T47D (cell line): ENCODE measurements at regions not wholly inside any gene's neighbourhood (a gene's known extent, or its start where the extent isn't known, plus 50 kb on each side); places are given as distances from the start of the nearest gene placed in this dataset.

Experiments used
- DNase-seq, 2 experiments: peaks; one replicate each; pipeline versions ENCODE4 v3.0.0 to v3.0.0-alpha.2; 2011 to 2012; ENCODE audit warnings: low read depth in 1 of 2, low spot score in 1 of 2
- JUND ChIP-seq: IDR thresholded peaks from 2 replicates; pipeline ENCODE4 v1.6.1; 2012; ENCODE audit warnings: low read depth
- in situ Hi-C: cut with HindIII; loops from 2 replicates; pipeline ENCODE4 v1.10.0; 2016; ENCODE audit warnings: low sequenced_read_pairs, low pct_unique_long_range_greater_than_20kb

GRCh38 chr18:64438178-64438577, 289.3 kb upstream of the LINC00305 start:
- no peak for TF ChIP-seq JUND
- no peak for DNase-seq
- in situ Hi-C loops: no loop called here

- no peak for TF ChIP-seq JUND
- in situ Hi-C loops: no loop called here
- DNase-seq: no peak
Measured at GRCh38 chr18:64436111-64436510, 287.2 kb upstream of the LINC00305 start.

GRCh38 chr18:64419156-64419555, 270.3 kb upstream of the LINC00305 start:
- no peak for DNase-seq
- no peak for TF ChIP-seq JUND
- in situ Hi-C loops: no loop called here

- in situ Hi-C loops: no loop called here
- no peak for DNase-seq
- TF ChIP-seq JUND: no peak
Measured at GRCh38 chr18:64416990-64417389, 268.1 kb upstream of the LINC00305 start.

GRCh38 chr18:64415218-64415617, 266.3 kb upstream of the LINC00305 start:
- in situ Hi-C loops: no loop called here
- no peak for TF ChIP-seq JUND
- DNase-seq: no peak

GRCh38 chr18:64410685-64411084, 261.8 kb upstream of the LINC00305 start:
- DNase-seq: no peak
- in situ Hi-C loops: no loop called here
- no peak for TF ChIP-seq JUND

- TF ChIP-seq JUND: no peak
- peak in 1 of 2 experiments; percentile 44 for DNase-seq
- in situ Hi-C loops: no loop called here
Measured at GRCh38 chr18:64409511-64409910, 260.6 kb upstream of the LINC00305 start.

GRCh38 chr18:64407606-64408005, 258.7 kb upstream of the LINC00305 start:
- in situ Hi-C loops: no loop called here
- no peak for TF ChIP-seq JUND
- DNase-seq: peak in 1 of 2 experiments; percentile 49

GRCh38 chr18:64405161-64405560, 256.3 kb upstream of the LINC00305 start:
- in situ Hi-C loops: no loop called here
- DNase-seq: no peak
- TF ChIP-seq JUND: no peak

- in situ Hi-C loops: no loop called here
- DNase-seq: no peak
- no peak for TF ChIP-seq JUND
Measured at GRCh38 chr18:64403784-64404503, 255.1 kb upstream of the LINC00305 start.

- in situ Hi-C loops: no loop called here
- DNase-seq: no peak
- TF ChIP-seq JUND: no peak
Measured at GRCh38 chr18:64402636-64403035, 253.7 kb upstream of the LINC00305 start.

GRCh38 chr18:64401268-64402060, 252.6 kb upstream of the LINC00305 start:
- in situ Hi-C loops: no loop called here
- no peak for TF ChIP-seq JUND

GRCh38 chr18:64399566-64399965, 250.7 kb upstream of the LINC00305 start:
- in situ Hi-C loops: no loop called here
- no peak for TF ChIP-seq JUND
- no peak for DNase-seq

More at GRCh38 chr18:64401268-64402060, 252.6 kb upstream of the LINC00305 start:
- no peak for DNase-seq
